ENCODE measurements at regions not wholly inside any gene's neighbourhood (a gene's known extent, or its start where the extent isn't known, plus 50 kb on each side); places are given as distances from the start of the nearest gene placed in this dataset.

DNA sequence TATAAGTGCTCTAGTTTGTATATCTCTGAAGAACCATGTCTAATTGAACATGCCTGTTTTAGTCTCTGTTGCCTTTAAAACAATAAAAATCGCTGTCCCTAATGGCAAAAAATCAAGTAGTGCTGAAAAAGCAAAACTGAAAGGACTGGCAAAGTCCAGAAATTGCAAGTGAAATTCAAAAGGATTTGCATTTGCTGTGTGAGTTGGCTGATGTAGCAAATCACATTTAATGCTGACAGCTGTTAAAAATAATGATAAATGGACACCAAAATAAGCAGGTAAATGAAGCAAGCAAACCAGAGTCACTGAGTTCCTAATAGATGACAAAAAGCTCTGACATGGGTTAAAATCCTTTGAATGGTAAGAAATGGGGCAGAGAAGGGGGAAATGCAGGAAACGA, 874.1 kb downstream of the GRM8 start:
- TF ChIP-seq, protein P1, sequence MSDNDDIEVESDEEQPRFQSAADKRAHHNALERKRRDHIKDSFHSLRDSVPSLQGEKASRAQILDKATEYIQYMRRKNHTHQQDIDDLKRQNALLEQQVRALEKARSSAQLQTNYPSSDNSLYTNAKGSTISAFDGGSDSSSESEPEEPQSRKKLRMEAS (IDR thresholded peaks at IDR 0.05) = no peak
- TF ChIP-seq TCF12 (IDR thresholded peaks at IDR 0.05; ENCODE audit: low read depth) = no peak
- no peak for TF ChIP-seq ZBTB7A (IDR thresholded peaks at IDR 0.05; ENCODE audit: low read depth)
- TF ChIP-seq CREB1 (IDR thresholded peaks at IDR 0.05; ENCODE audit: low read depth) = no peak
- TF ChIP-seq, protein P2, sequence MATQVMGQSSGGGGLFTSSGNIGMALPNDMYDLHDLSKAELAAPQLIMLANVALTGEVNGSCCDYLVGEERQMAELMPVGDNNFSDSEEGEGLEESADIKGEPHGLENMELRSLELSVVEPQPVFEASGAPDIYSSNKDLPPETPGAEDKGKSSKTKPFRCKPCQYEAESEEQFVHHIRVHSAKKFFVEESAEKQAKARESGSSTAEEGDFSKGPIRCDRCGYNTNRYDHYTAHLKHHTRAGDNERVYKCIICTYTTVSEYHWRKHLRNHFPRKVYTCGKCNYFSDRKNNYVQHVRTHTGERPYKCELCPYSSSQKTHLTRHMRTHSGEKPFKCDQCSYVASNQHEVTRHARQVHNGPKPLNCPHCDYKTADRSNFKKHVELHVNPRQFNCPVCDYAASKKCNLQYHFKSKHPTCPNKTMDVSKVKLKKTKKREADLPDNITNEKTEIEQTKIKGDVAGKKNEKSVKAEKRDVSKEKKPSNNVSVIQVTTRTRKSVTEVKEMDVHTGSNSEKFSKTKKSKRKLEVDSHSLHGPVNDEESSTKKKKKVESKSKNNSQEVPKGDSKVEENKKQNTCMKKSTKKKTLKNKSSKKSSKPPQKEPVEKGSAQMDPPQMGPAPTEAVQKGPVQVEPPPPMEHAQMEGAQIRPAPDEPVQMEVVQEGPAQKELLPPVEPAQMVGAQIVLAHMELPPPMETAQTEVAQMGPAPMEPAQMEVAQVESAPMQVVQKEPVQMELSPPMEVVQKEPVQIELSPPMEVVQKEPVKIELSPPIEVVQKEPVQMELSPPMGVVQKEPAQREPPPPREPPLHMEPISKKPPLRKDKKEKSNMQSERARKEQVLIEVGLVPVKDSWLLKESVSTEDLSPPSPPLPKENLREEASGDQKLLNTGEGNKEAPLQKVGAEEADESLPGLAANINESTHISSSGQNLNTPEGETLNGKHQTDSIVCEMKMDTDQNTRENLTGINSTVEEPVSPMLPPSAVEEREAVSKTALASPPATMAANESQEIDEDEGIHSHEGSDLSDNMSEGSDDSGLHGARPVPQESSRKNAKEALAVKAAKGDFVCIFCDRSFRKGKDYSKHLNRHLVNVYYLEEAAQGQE (IDR thresholded peaks at IDR 0.05; ENCODE audit: low read depth) = no peak
- no peak for TF ChIP-seq TEAD4 (IDR thresholded peaks at IDR 0.05)
- TF ChIP-seq YY1 (IDR thresholded peaks at IDR 0.05; ENCODE audit: low read depth) = no peak
- TF ChIP-seq TAF1 (IDR thresholded peaks at IDR 0.05; ENCODE audit: low read depth) = no peak

DNA sequence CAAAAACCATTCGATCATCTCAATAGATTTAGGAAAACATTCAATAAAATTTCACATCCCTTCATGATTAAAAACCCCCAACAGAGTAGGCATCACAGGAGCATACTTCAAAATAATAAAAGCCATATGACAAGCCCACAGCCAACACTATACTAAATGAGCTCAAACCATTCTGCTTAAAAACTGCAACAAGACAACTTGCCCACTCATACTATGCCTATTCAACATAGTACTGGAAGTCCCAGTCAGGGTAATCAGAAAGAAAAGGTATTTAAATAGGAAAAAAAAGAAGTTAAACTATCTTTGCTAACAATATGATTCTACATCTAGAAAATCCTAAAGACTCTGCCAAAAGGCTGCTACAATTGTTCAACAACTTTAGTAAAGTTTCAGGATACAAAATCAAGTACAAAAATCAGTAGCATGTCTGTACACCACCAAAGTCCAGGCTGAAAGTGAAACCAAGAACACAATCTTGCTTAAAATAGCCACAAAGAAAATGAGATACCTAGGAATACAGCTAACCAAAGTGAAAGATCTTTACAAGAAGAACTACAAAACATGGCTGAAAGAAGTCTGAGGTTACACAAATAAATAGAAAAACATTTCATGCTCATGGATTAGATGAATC, 882.6 kb downstream of the GRM8 start:
- TF ChIP-seq TCF12 (IDR thresholded peaks at IDR 0.05; ENCODE audit: low read depth) (no peak), CREB1 (IDR thresholded peaks at IDR 0.05; ENCODE audit: low read depth) (no peak), CEBPB (IDR thresholded peaks at IDR 0.05) (no peak), FOXM1 (IDR thresholded peaks at IDR 0.05; ENCODE audit: borderline replicate concordance, low read depth) (no peak), YY1 (IDR thresholded peaks at IDR 0.05; ENCODE audit: low read depth) (no peak)
- TF ChIP-seq, protein P3, sequence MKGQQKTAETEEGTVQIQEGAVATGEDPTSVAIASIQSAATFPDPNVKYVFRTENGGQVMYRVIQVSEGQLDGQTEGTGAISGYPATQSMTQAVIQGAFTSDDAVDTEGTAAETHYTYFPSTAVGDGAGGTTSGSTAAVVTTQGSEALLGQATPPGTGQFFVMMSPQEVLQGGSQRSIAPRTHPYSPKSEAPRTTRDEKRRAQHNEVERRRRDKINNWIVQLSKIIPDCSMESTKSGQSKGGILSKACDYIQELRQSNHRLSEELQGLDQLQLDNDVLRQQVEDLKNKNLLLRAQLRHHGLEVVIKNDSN (IDR thresholded peaks at IDR 0.05) = no peak

DNA sequence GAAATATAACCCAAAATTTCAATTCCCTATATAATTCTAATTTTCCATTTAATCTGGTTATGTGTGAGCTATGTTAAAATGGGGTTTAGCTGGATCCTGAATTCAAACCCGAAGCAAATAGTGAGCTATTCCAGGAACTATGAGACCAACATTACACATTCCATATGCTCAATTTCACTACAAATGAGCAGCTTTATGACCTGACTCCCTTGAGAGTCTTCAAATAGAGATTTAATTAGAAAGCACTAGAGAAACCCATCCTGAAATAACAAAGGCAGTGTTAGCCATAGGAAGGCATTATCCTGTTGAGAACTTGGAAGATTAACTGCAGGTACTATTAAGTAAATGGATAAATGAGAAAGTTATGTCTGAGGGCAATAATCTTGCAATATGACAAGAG, 890.0 kb downstream of the GRM8 start:
- TF ChIP-seq, protein P3 (IDR thresholded peaks at IDR 0.05) = no peak
- TF ChIP-seq TEAD4 (IDR thresholded peaks at IDR 0.05) = no peak

DNA sequence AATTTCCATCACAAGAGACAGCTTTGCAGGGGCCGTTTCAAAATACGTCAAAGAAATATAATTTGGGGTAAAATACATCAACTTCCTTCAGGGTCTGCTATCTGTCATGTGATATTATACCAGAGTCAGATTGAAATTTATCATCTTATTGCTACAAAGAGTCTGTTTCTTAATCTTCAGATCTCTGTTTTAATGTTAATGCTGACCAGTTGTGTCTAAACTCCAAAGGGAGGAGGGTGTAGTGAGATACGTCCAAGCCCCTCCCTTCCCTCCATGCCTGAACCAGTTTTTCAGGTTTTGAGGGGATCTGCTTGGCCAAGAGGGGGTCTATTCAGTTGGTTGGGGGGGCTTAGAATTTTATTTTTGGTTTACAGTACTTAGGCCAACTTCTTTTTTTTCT, 891.6 kb downstream of the GRM8 start:
- TF ChIP-seq, protein P3 (IDR thresholded peaks at IDR 0.05) = no peak
- TF ChIP-seq, protein P2 (IDR thresholded peaks at IDR 0.05; ENCODE audit: low read depth) = no peak
- TF ChIP-seq, protein P1 (IDR thresholded peaks at IDR 0.05) = no peak
- no peak for TF ChIP-seq CEBPB (IDR thresholded peaks at IDR 0.05)
- TF ChIP-seq EP300 (IDR thresholded peaks at IDR 0.05; ENCODE audit: borderline replicate concordance) = no peak
- TF ChIP-seq TAF1 (IDR thresholded peaks at IDR 0.05; ENCODE audit: low read depth) = no peak
- TF ChIP-seq YY1 (IDR thresholded peaks at IDR 0.05; ENCODE audit: low read depth) = no peak
- no peak for TF ChIP-seq TEAD4 (IDR thresholded peaks at IDR 0.05)
- no peak for TF ChIP-seq TCF12 (IDR thresholded peaks at IDR 0.05; ENCODE audit: low read depth)
- TF ChIP-seq CREB1 (IDR thresholded peaks at IDR 0.05; ENCODE audit: low read depth) = no peak
- no peak for TF ChIP-seq ZBTB7A (IDR thresholded peaks at IDR 0.05; ENCODE audit: low read depth)
- TF ChIP-seq RAD21 (IDR thresholded peaks at IDR 0.05; ENCODE audit: low read depth) = no peak
- TF ChIP-seq EGR1 (IDR thresholded peaks at IDR 0.05) = no peak
- TF ChIP-seq FOXM1 (IDR thresholded peaks at IDR 0.05; ENCODE audit: borderline replicate concordance, low read depth) = no peak
- TF ChIP-seq NFIC (IDR thresholded peaks at IDR 0.05) = no peak

DNA sequence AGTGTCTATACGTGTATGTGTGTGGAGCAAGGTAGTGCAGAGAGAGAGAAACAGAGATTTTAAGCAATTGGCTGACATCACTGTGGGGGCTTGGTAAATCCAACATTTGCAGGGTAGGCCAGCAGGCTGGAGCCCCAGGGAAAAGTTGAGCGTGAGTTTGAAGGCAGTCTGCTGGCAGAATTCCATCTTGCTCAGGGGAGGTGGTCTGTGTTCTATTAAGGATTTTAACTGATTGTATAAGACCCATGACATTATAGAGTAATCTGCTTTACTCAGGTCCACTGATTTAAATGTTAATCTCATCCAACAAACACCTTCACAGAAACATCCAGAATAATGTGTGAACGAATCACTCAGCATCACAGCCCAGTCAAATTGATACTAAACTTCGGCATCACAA, 912.9 kb downstream of the GRM8 start:
- TF ChIP-seq YY1 (IDR thresholded peaks at IDR 0.05; ENCODE audit: low read depth) (no peak), TCF12 (IDR thresholded peaks at IDR 0.05; ENCODE audit: low read depth) (no peak), NFIC (IDR thresholded peaks at IDR 0.05) (no peak), EGR1 (IDR thresholded peaks at IDR 0.05) (no peak), CREB1 (IDR thresholded peaks at IDR 0.05; ENCODE audit: low read depth) (no peak), ZBTB7A (IDR thresholded peaks at IDR 0.05; ENCODE audit: low read depth) (no peak), TEAD4 (IDR thresholded peaks at IDR 0.05) (no peak), EP300 (IDR thresholded peaks at IDR 0.05; ENCODE audit: borderline replicate concordance) (no peak), TAF1 (IDR thresholded peaks at IDR 0.05; ENCODE audit: low read depth) (no peak), CEBPB (IDR thresholded peaks at IDR 0.05) (no peak), FOXM1 (IDR thresholded peaks at IDR 0.05; ENCODE audit: borderline replicate concordance, low read depth) (no peak), RAD21 (IDR thresholded peaks at IDR 0.05; ENCODE audit: low read depth) (no peak)
- TF ChIP-seq, protein P3 (IDR thresholded peaks at IDR 0.05) = no peak
- TF ChIP-seq, protein P1 (IDR thresholded peaks at IDR 0.05) = no peak
- TF ChIP-seq, protein P2 (IDR thresholded peaks at IDR 0.05; ENCODE audit: low read depth) = no peak

Data from Ishikawa (cell line).